WERI-Rb-1 (cell line): ENCODE measurements at regions not wholly inside any gene's neighbourhood (a gene's known extent, or its start where the extent isn't known, plus 50 kb on each side); places are given as distances from the start of the nearest gene placed in this dataset.

ENCODE experiments used
- DNase-seq: peaks from one replicate; pipeline ENCODE4 v3.0.0-alpha.2; 2020
- H3K27ac ChIP-seq: fragments of 250-450 bp; sonication (Bioruptor Pico); 2 replicates; pipeline ENCODE4 v1.5.1; 2020; ENCODE audit warnings: mild to moderate bottlenecking, moderate library complexity
- H3K27me3 ChIP-seq: fragments of 250-450 bp; sonication (Bioruptor Pico); 2 replicates; pipeline ENCODE4 v1.5.1; 2021; ENCODE audit warnings: mild to moderate bottlenecking, low read depth, moderate library complexity; ENCODE audit not compliant: insufficient read depth, severe bottlenecking
- H3K36me3 ChIP-seq: fragments of 250-450 bp; sonication (Bioruptor Pico); 2 replicates; pipeline ENCODE4 v1.5.1; 2020; ENCODE audit warnings: mild to moderate bottlenecking, moderate library complexity
- H3K4me3 ChIP-seq: 2 replicates; pipeline ENCODE4 v1.5.1; 2011; ENCODE audit warnings: low read depth, mild to moderate bottlenecking, control low read depth, low read length
- H3K9me3 ChIP-seq: fragments of 250-450 bp; sonication (Bioruptor Pico); 2 replicates; pipeline ENCODE4 v1.5.1; 2021; ENCODE audit warnings: mild to moderate bottlenecking, moderate library complexity; ENCODE audit not compliant: severe bottlenecking
- CTCF ChIP-seq: IDR thresholded peaks from 2 replicates; pipeline ENCODE4 v1.5.1; 2011; ENCODE audit warnings: low read depth, mild to moderate bottlenecking, control low read depth, inconsistent platforms, low read length

DNA sequence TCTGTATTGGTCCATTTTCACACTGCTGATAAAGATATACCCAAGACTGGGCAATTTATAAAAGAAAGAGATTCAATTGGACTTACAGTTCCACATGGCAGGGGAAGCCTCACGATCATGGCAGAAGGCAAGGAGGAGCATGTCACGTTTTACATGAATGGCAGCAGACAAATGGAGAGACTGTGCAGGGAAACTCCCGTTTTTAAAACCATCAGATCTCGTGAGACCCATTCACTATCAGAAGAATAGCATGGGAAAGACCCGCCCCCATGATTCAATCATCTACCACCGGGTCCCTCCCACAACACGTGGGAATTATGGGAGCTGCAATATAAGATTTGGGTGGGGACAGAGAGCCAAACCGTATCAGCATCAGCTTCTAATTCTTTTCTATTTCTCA is 217.0 kb downstream of the ANAPC1 start:
- peaks cover 93% of the 10 kb centered on the region for H3K27me3 ChIP-seq
- TF ChIP-seq CTCF, result no peak
- peaks cover 2% of the 10 kb centered on the region for H3K9me3 ChIP-seq
- DNase-seq, result no peak
- no peaks in the 10 kb centered on the region for H3K36me3 ChIP-seq
- no peak overlapping the region for H3K27ac ChIP-seq
- no peak overlapping the region for H3K4me3 ChIP-seq

DNA sequence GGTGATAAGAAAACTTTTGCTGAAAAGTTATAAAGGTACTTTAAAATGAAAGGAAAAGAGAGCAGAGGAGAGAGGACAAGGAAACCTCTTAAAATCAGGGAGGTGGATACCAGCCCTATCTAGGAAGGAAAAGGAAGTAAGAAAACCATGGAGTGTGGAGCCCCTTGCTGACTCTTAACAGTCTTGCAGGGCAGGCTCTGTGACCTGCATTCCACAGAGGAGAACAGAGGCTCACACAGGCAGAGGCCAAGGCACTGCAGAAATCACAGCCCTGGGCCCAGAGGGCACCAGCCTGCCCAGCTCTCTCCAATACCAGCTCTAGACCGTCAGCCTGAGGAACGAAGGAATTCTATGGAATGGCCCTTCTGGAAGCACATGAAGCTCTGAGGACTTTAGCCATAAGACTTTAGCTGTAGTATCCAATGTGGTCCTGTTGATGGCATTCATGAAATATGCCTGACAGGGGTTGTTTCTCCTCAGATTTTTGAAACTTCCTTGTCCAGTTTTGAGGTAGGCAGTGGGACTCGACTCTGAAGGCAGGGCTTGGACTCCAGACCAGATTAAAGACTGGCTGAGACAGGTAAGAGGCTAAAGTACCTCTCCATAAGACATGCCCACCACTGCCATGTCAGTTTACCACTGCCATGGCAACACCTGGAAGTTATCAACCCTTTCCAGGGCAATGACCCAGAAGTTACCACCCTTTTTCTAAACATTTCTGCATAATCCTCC is 216.3 kb downstream of the ANAPC1 start:
- Histone ChIP-seq H3K27ac (no peak overlapping the region), H3K9me3 (peaks cover 4% of the 10 kb centered on the region), H3K4me3 (no peak overlapping the region), H3K27me3 (peaks cover 86% of the 10 kb centered on the region), H3K36me3 (no peaks in the 10 kb centered on the region)
- no peak for TF ChIP-seq CTCF
- no peak for DNase-seq

DNA sequence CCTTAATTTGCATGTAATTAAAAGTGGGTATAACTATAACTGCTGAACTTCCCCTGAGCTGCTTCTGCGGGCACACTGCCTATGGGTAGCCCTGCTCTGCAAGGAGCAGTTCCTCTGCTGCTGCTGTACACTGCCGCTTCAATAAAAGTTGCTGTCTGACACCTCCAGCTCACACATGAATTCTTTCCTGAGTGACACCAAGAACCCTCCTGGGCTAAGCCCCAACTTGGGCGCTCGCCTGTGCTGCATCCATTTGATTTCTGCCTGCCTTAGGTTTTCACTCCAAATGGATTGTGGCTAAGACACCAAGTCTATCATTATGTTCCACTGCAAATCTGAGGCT is 215.7 kb downstream of the ANAPC1 start:
- Histone ChIP-seq H3K9me3 (peaks cover 4% of the 10 kb centered on the region), H3K27me3 (peaks cover 81% of the 10 kb centered on the region), H3K4me3 (no peak overlapping the region), H3K36me3 (no peaks in the 10 kb centered on the region), H3K27ac (no peak overlapping the region)
- DNase-seq, result no peak
- no peak for TF ChIP-seq CTCF

- no peaks in the 10 kb centered on the region for H3K36me3 ChIP-seq
- DNase-seq, result no peak
- H3K27ac ChIP-seq, result no peak overlapping the region
- no peak for TF ChIP-seq CTCF
- H3K27me3 ChIP-seq, result peaks cover 79% of the 10 kb centered on the region
- H3K9me3 ChIP-seq, result peaks cover 4% of the 10 kb centered on the region
- no peak overlapping the region for H3K4me3 ChIP-seq
Measured at GRCh38 chr2:111668741-111669140, 215.3 kb downstream of the ANAPC1 start.

DNA sequence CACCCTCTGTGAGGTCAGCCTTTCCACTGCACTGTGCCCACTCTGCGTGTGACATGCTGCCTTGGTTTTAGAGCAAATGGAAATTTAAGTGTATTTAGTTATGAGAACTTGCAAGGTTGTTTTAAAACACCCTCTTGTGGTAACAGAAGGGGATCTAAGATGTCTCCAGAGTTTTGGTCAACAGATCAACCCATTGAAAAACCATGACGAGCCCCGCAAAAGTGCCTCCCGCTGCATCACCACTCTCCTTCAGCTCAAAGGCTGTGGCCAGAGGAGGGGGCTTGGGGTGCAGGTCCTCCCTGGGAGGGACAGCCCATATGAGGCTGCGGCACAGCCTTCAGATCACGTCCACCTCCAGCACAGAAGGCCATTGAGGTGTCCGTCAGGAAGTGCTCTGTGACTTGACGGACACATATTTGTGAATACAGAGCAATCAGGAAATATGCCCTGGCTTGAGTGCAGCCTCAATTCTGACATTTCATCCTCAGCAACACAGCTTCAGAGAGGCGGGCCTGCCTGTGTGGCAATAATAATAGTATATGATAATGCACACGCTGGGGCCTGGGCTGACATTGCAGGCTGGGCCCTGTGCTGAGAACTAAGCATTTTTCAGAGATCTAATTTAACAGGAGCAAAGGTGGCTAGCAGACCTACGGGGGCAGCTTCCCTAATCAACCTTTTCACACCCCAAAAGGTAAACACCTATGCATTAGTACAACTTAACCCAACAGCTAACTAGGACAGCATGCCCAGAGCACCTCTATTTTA is 213.9 kb downstream of the ANAPC1 start:
- Histone ChIP-seq H3K9me3 (peaks cover 4% of the 10 kb centered on the region), H3K4me3 (no peak overlapping the region), H3K36me3 (no peaks in the 10 kb centered on the region), H3K27ac (no peak overlapping the region), H3K27me3 (peaks cover 76% of the 10 kb centered on the region)
- no peak for DNase-seq
- no peak for TF ChIP-seq CTCF
